ENCODE measurements at regions not wholly inside any gene's neighbourhood (a gene's known extent, or its start where the extent isn't known, plus 50 kb on each side); places are given as distances from the start of the nearest gene placed in this dataset.

DNA sequence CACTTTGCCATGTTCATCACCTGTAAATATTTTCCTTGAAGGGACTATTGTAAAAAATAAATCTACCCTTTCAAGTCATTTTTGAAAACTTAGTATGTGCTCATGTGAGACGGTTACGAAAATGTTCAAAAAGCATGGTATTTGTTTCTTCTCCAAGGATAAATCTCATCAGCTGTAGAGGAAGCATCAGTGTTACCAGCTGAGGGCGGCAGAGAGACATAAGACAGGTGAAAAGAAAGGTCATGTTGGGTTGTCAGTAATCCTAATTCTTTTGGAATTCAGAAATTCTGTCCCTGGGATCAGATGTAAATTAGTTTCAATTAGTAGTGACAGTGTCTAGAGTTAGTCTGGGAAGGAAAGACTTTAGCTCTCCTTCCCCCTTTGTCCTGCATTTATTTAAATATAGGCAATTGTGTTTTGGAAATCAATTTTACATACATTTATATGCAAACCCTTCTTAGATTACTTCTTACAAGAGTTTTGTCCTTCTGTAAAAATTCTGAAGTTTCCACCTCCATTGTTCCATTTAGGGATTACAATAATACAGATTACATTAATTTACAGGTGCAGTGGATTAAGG lies 791.9 kb upstream of the CDH6 start:
- TF ChIP-seq, protein P1, sequence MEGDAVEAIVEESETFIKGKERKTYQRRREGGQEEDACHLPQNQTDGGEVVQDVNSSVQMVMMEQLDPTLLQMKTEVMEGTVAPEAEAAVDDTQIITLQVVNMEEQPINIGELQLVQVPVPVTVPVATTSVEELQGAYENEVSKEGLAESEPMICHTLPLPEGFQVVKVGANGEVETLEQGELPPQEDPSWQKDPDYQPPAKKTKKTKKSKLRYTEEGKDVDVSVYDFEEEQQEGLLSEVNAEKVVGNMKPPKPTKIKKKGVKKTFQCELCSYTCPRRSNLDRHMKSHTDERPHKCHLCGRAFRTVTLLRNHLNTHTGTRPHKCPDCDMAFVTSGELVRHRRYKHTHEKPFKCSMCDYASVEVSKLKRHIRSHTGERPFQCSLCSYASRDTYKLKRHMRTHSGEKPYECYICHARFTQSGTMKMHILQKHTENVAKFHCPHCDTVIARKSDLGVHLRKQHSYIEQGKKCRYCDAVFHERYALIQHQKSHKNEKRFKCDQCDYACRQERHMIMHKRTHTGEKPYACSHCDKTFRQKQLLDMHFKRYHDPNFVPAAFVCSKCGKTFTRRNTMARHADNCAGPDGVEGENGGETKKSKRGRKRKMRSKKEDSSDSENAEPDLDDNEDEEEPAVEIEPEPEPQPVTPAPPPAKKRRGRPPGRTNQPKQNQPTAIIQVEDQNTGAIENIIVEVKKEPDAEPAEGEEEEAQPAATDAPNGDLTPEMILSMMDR (conservative IDR thresholded peaks at IDR 0.05; ENCODE audit: low read length): peak; percentile 58
- no peak for TF ChIP-seq EZH2phosphoT487 (IDR thresholded peaks at IDR 0.05; ENCODE audit: borderline replicate concordance, low read depth, low read length)
- Histone ChIP-seq H2AFZ (ENCODE audit: low read length) (no peak overlapping the region), H3K4me2 (ENCODE audit: low read length) (no peak overlapping the region), H3K79me2 (ENCODE audit: insufficient read depth, low read depth, low read length) (no peaks in the 10 kb centered on the region), H3K4me1 (ENCODE audit: insufficient read depth, low read length, poor library complexity, severe bottlenecking) (no peaks in the 10 kb centered on the region), H4K20me1 (ENCODE audit: insufficient read depth, low read length) (no peaks in the 10 kb centered on the region), H3K9me2 (ENCODE audit: insufficient read depth, low read length) (no peaks in the 10 kb centered on the region), H3K27ac (ENCODE audit: low read depth, low read length, poor library complexity, severe bottlenecking) (no peak overlapping the region), H3K9me3 (ENCODE audit: low read length) (no peaks in the 10 kb centered on the region), H3K4me3 (ENCODE audit: low read depth, low read length, poor library complexity, severe bottlenecking) (no peak overlapping the region), H3K36me3 (ENCODE audit: insufficient read depth, low read length) (no peaks in the 10 kb centered on the region)
- DNase-seq (ENCODE audit: low spot score): peak; percentile 1
- POLR2A ChIA-PET: interaction anchor here (1.6 kb wide), 1 partner anchor 12 kb away, joined by 4 read pairs; no protein-coding TSS in a partner anchor
- CTCF ChIA-PET (ENCODE audit: unreplicated experiment): no interaction called here
- intact Hi-C loops (cut with micrococcal nuclease; ENCODE audit: unreplicated experiment): no loop called here
- BruUV-seq (replicated peaks): no TSS peak

DNA sequence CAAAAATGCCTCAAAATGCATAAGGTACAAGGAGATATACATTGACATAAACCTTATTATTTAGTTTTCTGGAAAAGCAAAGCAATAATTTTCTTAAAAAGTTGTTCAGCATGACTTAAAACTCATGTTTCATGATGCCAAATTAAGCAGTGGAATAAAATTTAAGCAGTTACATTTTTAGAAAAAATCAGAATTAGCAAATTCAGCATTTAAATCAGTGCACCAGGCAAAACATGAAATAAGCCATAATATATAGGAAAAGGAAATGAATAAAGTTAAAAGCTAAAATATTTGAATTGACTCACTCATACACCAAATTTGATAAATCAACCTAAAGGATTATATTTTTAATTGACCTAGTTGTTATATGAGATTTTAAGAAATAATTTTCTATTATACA lies 795.1 kb upstream of the CDH6 start:
- Histone ChIP-seq H3K79me2 (ENCODE audit: insufficient read depth, low read depth, low read length) (no peaks in the 10 kb centered on the region), H4K20me1 (ENCODE audit: insufficient read depth, low read length) (no peaks in the 10 kb centered on the region), H3K4me3 (ENCODE audit: low read depth, low read length, poor library complexity, severe bottlenecking) (no peak overlapping the region), H3K9me2 (ENCODE audit: insufficient read depth, low read length) (no peaks in the 10 kb centered on the region), H3K9me3 (ENCODE audit: low read length) (no peaks in the 10 kb centered on the region), H3K4me1 (ENCODE audit: insufficient read depth, low read length, poor library complexity, severe bottlenecking) (no peaks in the 10 kb centered on the region), H3K4me2 (ENCODE audit: low read length) (no peak overlapping the region), H3K36me3 (ENCODE audit: insufficient read depth, low read length) (no peaks in the 10 kb centered on the region), H2AFZ (ENCODE audit: low read length) (no peak overlapping the region), H3K27ac (ENCODE audit: low read depth, low read length, poor library complexity, severe bottlenecking) (no peak overlapping the region)
- intact Hi-C loops (cut with micrococcal nuclease; ENCODE audit: unreplicated experiment): no loop called here
- ChIA-PET POLR2A (no interaction called here), CTCF (ENCODE audit: unreplicated experiment) (no interaction called here)
- BruUV-seq (replicated peaks): no TSS peak
- no peak for DNase-seq (ENCODE audit: low spot score)
- TF ChIP-seq, protein P1 (conservative IDR thresholded peaks at IDR 0.05; ENCODE audit: low read length): no peak
- TF ChIP-seq EZH2phosphoT487 (IDR thresholded peaks at IDR 0.05; ENCODE audit: borderline replicate concordance, low read depth, low read length): no peak

DNA sequence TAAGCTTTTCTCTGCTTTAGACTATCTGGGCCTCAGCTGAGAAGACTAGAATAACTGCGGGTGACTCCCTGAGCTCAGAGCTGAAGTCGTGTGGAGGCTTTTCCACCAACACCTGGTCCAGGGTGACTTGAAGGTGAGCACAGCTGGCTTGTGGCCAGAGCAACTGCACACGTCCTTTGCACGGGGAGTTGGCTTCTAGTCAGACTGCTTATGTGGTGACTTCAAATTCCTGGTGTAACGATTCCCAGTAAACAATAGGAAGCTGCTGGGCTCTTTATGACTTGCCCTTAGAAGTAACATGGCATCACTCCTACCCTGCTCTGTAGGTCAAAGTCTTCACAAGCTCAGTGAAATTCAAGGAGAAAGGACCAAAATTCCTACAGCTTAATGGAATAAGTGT lies 800.6 kb upstream of the CDH6 start:
- intact Hi-C loops (cut with micrococcal nuclease; ENCODE audit: unreplicated experiment): no loop called here
- Histone ChIP-seq H3K9me3 (ENCODE audit: low read length) (no peaks in the 10 kb centered on the region), H3K4me1 (ENCODE audit: insufficient read depth, low read length, poor library complexity, severe bottlenecking) (no peaks in the 10 kb centered on the region), H3K27ac (ENCODE audit: low read depth, low read length, poor library complexity, severe bottlenecking) (no peak overlapping the region), H3K9me2 (ENCODE audit: insufficient read depth, low read length) (no peaks in the 10 kb centered on the region), H3K4me3 (ENCODE audit: low read depth, low read length, poor library complexity, severe bottlenecking) (no peak overlapping the region), H3K79me2 (ENCODE audit: insufficient read depth, low read depth, low read length) (no peaks in the 10 kb centered on the region), H3K36me3 (ENCODE audit: insufficient read depth, low read length) (no peaks in the 10 kb centered on the region), H2AFZ (ENCODE audit: low read length) (no peak overlapping the region), H4K20me1 (ENCODE audit: insufficient read depth, low read length) (no peaks in the 10 kb centered on the region), H3K4me2 (ENCODE audit: low read length) (no peak overlapping the region)
- ChIA-PET POLR2A (no interaction called here), CTCF (ENCODE audit: unreplicated experiment) (no interaction called here)
- no TSS peak for BruUV-seq (replicated peaks)
- TF ChIP-seq, protein P1 (conservative IDR thresholded peaks at IDR 0.05; ENCODE audit: low read length): no peak
- no peak for TF ChIP-seq EZH2phosphoT487 (IDR thresholded peaks at IDR 0.05; ENCODE audit: borderline replicate concordance, low read depth, low read length)
- DNase-seq (ENCODE audit: low spot score): no peak

All from OCI-LY7 (cell line).